ENCODE measurements at regions not wholly inside any gene's neighbourhood (a gene's known extent, or its start where the extent isn't known, plus 50 kb on each side); places are given as distances from the start of the nearest gene placed in this dataset.
"Not testable (repeated sequence)": the region's sequence is repeated elsewhere in the genome, so short reads cannot be mapped to it uniquely, and the experiment has no call there.

- H3K27me3 ChIP-seq (ENCODE audit: control insufficient read depth in 3 of 3, insufficient read depth in 3 of 3, low read length in 2 of 3); DNase-seq; H3K9me3 ChIP-seq (ENCODE audit: control insufficient read depth in 4 of 4, insufficient read depth in 3 of 4, low read length in 3 of 4); H3K27ac ChIP-seq (ENCODE audit: low read depth in 1 of 2, low read length in 1 of 2); H3K9ac ChIP-seq (ENCODE audit: insufficient read depth in 1 of 2, low read length in 2 of 2); H3K4me3 ChIP-seq; ATAC-seq (ENCODE audit: insufficient read depth, low FRiP score); H3K36me3 ChIP-seq (ENCODE audit: control insufficient read depth in 4 of 4, insufficient read depth in 4 of 4, low read length in 4 of 4); H3K4me1 ChIP-seq (ENCODE audit: control insufficient read depth in 5 of 5, insufficient read depth in 5 of 5, low read length in 5 of 5): not testable (repeated sequence)
- 82 to 93% methylated on average over 4 of the region's 5 CpGs for WGBS, 2 donors
Observed at GRCh38 chr16:21368973-21369942, 91.2 kb upstream of the CRYM start.

GRCh38 chr16:21367733-21368421 lies 89.8 kb upstream of the CRYM start:
- H3K27me3 ChIP-seq (ENCODE audit: control insufficient read depth in 3 of 3, insufficient read depth in 3 of 3, low read length in 2 of 3); H3K4me1 ChIP-seq (ENCODE audit: control insufficient read depth in 5 of 5, insufficient read depth in 5 of 5, low read length in 5 of 5): not testable (repeated sequence)

GRCh38 chr16:21366998-21367397 lies 88.9 kb upstream of the CRYM start:
- not testable (repeated sequence) for H3K27me3 ChIP-seq (ENCODE audit: control insufficient read depth in 3 of 3, insufficient read depth in 3 of 3, low read length in 2 of 3); H3K36me3 ChIP-seq (ENCODE audit: control insufficient read depth in 4 of 4, insufficient read depth in 4 of 4, low read length in 4 of 4); H3K4me1 ChIP-seq (ENCODE audit: control insufficient read depth in 5 of 5, insufficient read depth in 5 of 5, low read length in 5 of 5); ATAC-seq (ENCODE audit: insufficient read depth, low FRiP score); H3K27ac ChIP-seq (ENCODE audit: low read depth in 1 of 2, low read length in 1 of 2); H3K4me3 ChIP-seq; H3K9me3 ChIP-seq (ENCODE audit: control insufficient read depth in 4 of 4, insufficient read depth in 3 of 4, low read length in 3 of 4); H3K9ac ChIP-seq (ENCODE audit: insufficient read depth in 1 of 2, low read length in 2 of 2); DNase-seq
- WGBS, 2 donors, result 46 to 80% methylated on average over 2 of the region's 2 CpGs

More at GRCh38 chr16:21367733-21368421, 89.8 kb upstream of the CRYM start:
- 89% methylated on average over 9 of the region's 9 CpGs for WGBS, 2 donors
- not testable (repeated sequence) for ATAC-seq (ENCODE audit: insufficient read depth, low FRiP score); H3K4me3 ChIP-seq; H3K9me3 ChIP-seq (ENCODE audit: control insufficient read depth in 4 of 4, insufficient read depth in 3 of 4, low read length in 3 of 4); DNase-seq; H3K36me3 ChIP-seq (ENCODE audit: control insufficient read depth in 4 of 4, insufficient read depth in 4 of 4, low read length in 4 of 4); H3K9ac ChIP-seq (ENCODE audit: insufficient read depth in 1 of 2, low read length in 2 of 2); H3K27ac ChIP-seq (ENCODE audit: low read depth in 1 of 2, low read length in 1 of 2)

- H3K27ac ChIP-seq (ENCODE audit: low read depth in 1 of 2, low read length in 1 of 2); H3K4me1 ChIP-seq (ENCODE audit: control insufficient read depth in 5 of 5, insufficient read depth in 5 of 5, low read length in 5 of 5); H3K9ac ChIP-seq (ENCODE audit: insufficient read depth in 1 of 2, low read length in 2 of 2); H3K9me3 ChIP-seq (ENCODE audit: control insufficient read depth in 4 of 4, insufficient read depth in 3 of 4, low read length in 3 of 4); H3K36me3 ChIP-seq (ENCODE audit: control insufficient read depth in 4 of 4, insufficient read depth in 4 of 4, low read length in 4 of 4); H3K4me3 ChIP-seq; DNase-seq; H3K27me3 ChIP-seq (ENCODE audit: control insufficient read depth in 3 of 3, insufficient read depth in 3 of 3, low read length in 2 of 3); ATAC-seq (ENCODE audit: insufficient read depth, low FRiP score): not testable (repeated sequence)
- 75 to 82% methylated on average over 4 of the region's 4 CpGs for WGBS, 2 donors
Observed at GRCh38 chr16:21365541-21365940, 87.5 kb upstream of the CRYM start.

- H3K9me3 ChIP-seq (ENCODE audit: control insufficient read depth in 4 of 4, insufficient read depth in 3 of 4, low read length in 3 of 4); H3K27me3 ChIP-seq (ENCODE audit: control insufficient read depth in 3 of 3, insufficient read depth in 3 of 3, low read length in 2 of 3); H3K36me3 ChIP-seq (ENCODE audit: control insufficient read depth in 4 of 4, insufficient read depth in 4 of 4, low read length in 4 of 4); H3K27ac ChIP-seq (ENCODE audit: low read depth in 1 of 2, low read length in 1 of 2); H3K4me3 ChIP-seq; H3K9ac ChIP-seq (ENCODE audit: insufficient read depth in 1 of 2, low read length in 2 of 2); DNase-seq; H3K4me1 ChIP-seq (ENCODE audit: control insufficient read depth in 5 of 5, insufficient read depth in 5 of 5, low read length in 5 of 5): not testable (repeated sequence)
- WGBS, 2 donors, result 82 to 87% methylated on average over 10 of the region's 10 CpGs
- ATAC-seq (ENCODE audit: insufficient read depth, low FRiP score), result peak; percentile 38
Observed at GRCh38 chr16:21363550-21364223, 85.6 kb upstream of the CRYM start.

- WGBS, 2 donors, result 70 to 82% methylated on average over 8 to 9 of the region's 9 CpGs
- not testable (repeated sequence) for H3K9ac ChIP-seq (ENCODE audit: insufficient read depth in 1 of 2, low read length in 2 of 2); H3K4me3 ChIP-seq; DNase-seq; H3K36me3 ChIP-seq (ENCODE audit: control insufficient read depth in 4 of 4, insufficient read depth in 4 of 4, low read length in 4 of 4); H3K4me1 ChIP-seq (ENCODE audit: control insufficient read depth in 5 of 5, insufficient read depth in 5 of 5, low read length in 5 of 5); H3K9me3 ChIP-seq (ENCODE audit: control insufficient read depth in 4 of 4, insufficient read depth in 3 of 4, low read length in 3 of 4); H3K27me3 ChIP-seq (ENCODE audit: control insufficient read depth in 3 of 3, insufficient read depth in 3 of 3, low read length in 2 of 3); H3K27ac ChIP-seq (ENCODE audit: low read depth in 1 of 2, low read length in 1 of 2); ATAC-seq (ENCODE audit: insufficient read depth, low FRiP score)
Observed at GRCh38 chr16:21361612-21362227, 83.6 kb upstream of the CRYM start.

- not testable (repeated sequence) for H3K4me1 ChIP-seq (ENCODE audit: control insufficient read depth in 5 of 5, insufficient read depth in 5 of 5, low read length in 5 of 5); H3K36me3 ChIP-seq (ENCODE audit: control insufficient read depth in 4 of 4, insufficient read depth in 4 of 4, low read length in 4 of 4); H3K9ac ChIP-seq (ENCODE audit: insufficient read depth in 1 of 2, low read length in 2 of 2); H3K27ac ChIP-seq (ENCODE audit: low read depth in 1 of 2, low read length in 1 of 2); DNase-seq; H3K27me3 ChIP-seq (ENCODE audit: control insufficient read depth in 3 of 3, insufficient read depth in 3 of 3, low read length in 2 of 3); ATAC-seq (ENCODE audit: insufficient read depth, low FRiP score); H3K9me3 ChIP-seq (ENCODE audit: control insufficient read depth in 4 of 4, insufficient read depth in 3 of 4, low read length in 3 of 4); H3K4me3 ChIP-seq
- 74 to 78% methylated on average over 3 of the region's 3 CpGs for WGBS, 2 donors
Observed at GRCh38 chr16:21361045-21361444, 83.0 kb upstream of the CRYM start.
